ENCODE measurements at regions not wholly inside any gene's neighbourhood (a gene's known extent, or its start where the extent isn't known, plus 50 kb on each side); places are given as distances from the start of the nearest gene placed in this dataset.

- TF ChIP-seq POLR2A (IDR thresholded peaks at IDR 0.05) (no peak), CTCF (IDR thresholded peaks at IDR 0.05) (no peak)
Observed at GRCh38 chr13:76825430-76825829, 60.8 kb downstream of the KCTD12 start.

All from ovary (tissue), 3 donors.